Neural cell (in vitro differentiated cells): ENCODE measurements at regions not wholly inside any gene's neighbourhood (a gene's known extent, or its start where the extent isn't known, plus 50 kb on each side); places are given as distances from the start of the nearest gene placed in this dataset.

ENCODE experiments used
- H2AFZ ChIP-seq: fragments of 200-600, 300-800 bp; sonication (generic), shearing (Covaris generic); 2 replicates; pipeline ENCODE4 v1.6.0; 2014; ENCODE audit warnings: low read depth, mild to moderate bottlenecking, antibody characterized with exemption, low read length, moderate library complexity
- H3F3A ChIP-seq: fragments of 200-600 bp; shearing (Covaris generic); 2 replicates; pipeline ENCODE4 v1.6.1; 2016; ENCODE audit warnings: mild to moderate bottlenecking, moderate library complexity, mixed read lengths, antibody characterized with exemption, low read length; ENCODE audit not compliant: insufficient read depth, poor library complexity, severe bottlenecking
- H3K27ac ChIP-seq: fragments of 200-600, 300-800 bp; sonication (generic), shearing (Covaris generic); 2 replicates; pipeline ENCODE4 v1.5.1; 2014; ENCODE audit warnings: mild to moderate bottlenecking, low read length, moderate library complexity
- H3K27me3 ChIP-seq: fragments of 300-800, 200-600 bp; sonication (generic), shearing (Covaris generic); 2 replicates; pipeline ENCODE4 v1.6.0; 2014; ENCODE audit warnings: mild to moderate bottlenecking, low read depth, low read length, moderate library complexity; ENCODE audit not compliant: insufficient read depth
- H3K36me3 ChIP-seq: fragments of 300-800, 200-600 bp; sonication (generic), shearing (Covaris generic); 2 replicates; pipeline ENCODE4 v1.5.1; 2014; ENCODE audit warnings: mild to moderate bottlenecking, antibody characterized with exemption, low read length, moderate library complexity; ENCODE audit not compliant: insufficient read depth
- H3K4me2 ChIP-seq: fragments of 300-800, 200-600 bp; sonication (generic), shearing (Covaris generic); 2 replicates; pipeline ENCODE4 v1.6.0; 2014; ENCODE audit warnings: mild to moderate bottlenecking, low read length
- H3K4me3 ChIP-seq: fragments of 300-800, 200-600 bp; sonication (generic), shearing (Covaris generic); 2 replicates; pipeline ENCODE4 v1.5.1; 2014; ENCODE audit warnings: mild to moderate bottlenecking, low read length, moderate library complexity
- H3K79me2 ChIP-seq: fragments of 200-600 bp; shearing (Covaris generic); replicated peaks from 2 replicates; pipeline ENCODE4 v1.6.0; 2014; ENCODE audit warnings: mild to moderate bottlenecking, low read length, moderate library complexity; ENCODE audit not compliant: insufficient read depth
- H3K9ac ChIP-seq: fragments of 300-800, 200-600 bp; sonication (generic), shearing (Covaris generic); 2 replicates; pipeline ENCODE4 v1.6.1; 2016; ENCODE audit warnings: mild to moderate bottlenecking, low read length, mixed read lengths
- H3K9me2 ChIP-seq: fragments of 200-600 bp; shearing (Covaris generic); 2 replicates; pipeline ENCODE4 v1.6.1; 2016; ENCODE audit warnings: mild to moderate bottlenecking, low read length, mixed read lengths; ENCODE audit not compliant: insufficient read depth
- H3K9me3 ChIP-seq: fragments of 200-600, 300-800 bp; sonication (generic), shearing (Covaris generic); 2 replicates; pipeline ENCODE4 v1.6.1; 2016; ENCODE audit warnings: mild to moderate bottlenecking, mixed run types, low read length, moderate library complexity, mixed read lengths
- H4K20me1 ChIP-seq: fragments of 200-600 bp; shearing (Covaris generic); 2 replicates; pipeline ENCODE4 v1.6.1; 2016; ENCODE audit warnings: mild to moderate bottlenecking, mixed run types; ENCODE audit not compliant: insufficient read depth
- EP300 ChIP-seq: fragments of 450-650 bp; conservative IDR thresholded peaks from 2 replicates; pipeline ENCODE4 v1.6.1; 2014; ENCODE audit warnings: antibody characterized with exemption, mild to moderate bottlenecking, moderate library complexity; ENCODE audit not compliant: poor library complexity, severe bottlenecking
- EZH2 ChIP-seq: fragments of 200-600, 300-800 bp; shearing (Covaris generic), sonication (generic); IDR thresholded peaks from 2 replicates; pipeline ENCODE4 v1.6.1; 2014; ENCODE audit warnings: antibody characterized with exemption, low read length, borderline replicate concordance, mild to moderate bottlenecking; ENCODE audit not compliant: insufficient read depth, poor library complexity, severe bottlenecking
- MXI1 ChIP-seq: fragments of 450-650 bp; conservative IDR thresholded peaks from 2 replicates; pipeline ENCODE4 v1.6.1; 2014; ENCODE audit warnings: antibody characterized with exemption, mild to moderate bottlenecking; ENCODE audit not compliant: poor library complexity, severe bottlenecking
- POLR2AphosphoS5 ChIP-seq: IDR thresholded peaks from 2 replicates; pipeline ENCODE4 v1.6.1; 2012
- RAD21 ChIP-seq: fragments of 450-650 bp; conservative IDR thresholded peaks from 2 replicates; pipeline ENCODE4 v1.6.1; 2014; ENCODE audit warnings: antibody characterized with exemption, mild to moderate bottlenecking, moderate library complexity
- REST ChIP-seq: IDR thresholded peaks from 2 replicates; pipeline ENCODE4 v1.6.1; 2012; ENCODE audit warnings: borderline replicate concordance
- SMC3 ChIP-seq: fragments of 450-650 bp; conservative IDR thresholded peaks from 2 replicates; pipeline ENCODE4 v1.6.1; 2014; ENCODE audit warnings: antibody characterized with exemption, mild to moderate bottlenecking, moderate library complexity; ENCODE audit not compliant: poor library complexity
- TAF1 ChIP-seq: IDR thresholded peaks from 2 replicates; pipeline ENCODE4 v1.6.1; 2012; ENCODE audit warnings: low read depth
- TF ChIP-seq, protein P1 (sequence below): fragments of 450-650 bp; IDR thresholded peaks from 2 replicates; pipeline ENCODE4 v1.5.1; 2014; ENCODE audit warnings: antibody characterized with exemption, mild to moderate bottlenecking, moderate library complexity; ENCODE audit not compliant: poor library complexity, severe bottlenecking

DNA sequence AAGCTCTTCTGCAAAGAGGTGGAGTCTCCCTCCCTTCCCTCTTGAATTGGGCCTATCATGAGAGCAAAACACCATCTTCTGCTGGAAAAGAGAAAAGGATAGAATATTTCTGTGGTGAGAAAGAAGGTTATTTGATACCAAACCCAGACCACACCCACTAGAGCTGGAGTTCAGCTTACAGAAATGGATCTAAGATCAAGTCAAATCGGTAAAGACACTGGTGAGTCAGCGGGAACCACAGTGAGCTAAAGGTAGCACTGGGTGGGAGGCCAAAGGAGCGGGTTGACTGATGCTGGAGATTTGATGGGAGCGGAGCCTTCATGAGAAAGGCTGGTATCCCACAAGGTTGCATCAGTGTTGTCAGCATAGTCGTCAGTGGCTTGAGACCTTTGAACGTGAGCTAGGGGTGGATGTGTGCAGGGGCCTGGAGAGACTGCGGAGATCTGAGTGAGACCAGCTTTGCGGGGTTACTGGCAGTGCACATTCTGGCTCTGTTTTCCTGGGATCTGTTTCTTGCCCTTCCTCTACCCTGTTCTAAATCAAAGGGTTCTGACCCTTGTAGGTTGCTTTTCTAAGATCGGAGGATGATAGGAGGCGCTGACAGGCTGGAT lies 106.4 kb upstream of the SCOC start:
- Histone ChIP-seq H2AFZ (no peak overlapping the region), H3F3A (no peaks in the 10 kb centered on the region), H3K27ac (no peak overlapping the region), H3K27me3 (no peaks in the 10 kb centered on the region), H3K4me2 (no peak overlapping the region), H3K4me3 (no peak overlapping the region), H3K36me3 (no peaks in the 10 kb centered on the region), H3K9me2 (no peaks in the 10 kb centered on the region), H4K20me1 (no peaks in the 10 kb centered on the region), H3K79me2 (no peaks in the 10 kb centered on the region), H3K9ac (no peak overlapping the region), H3K9me3 (no peaks in the 10 kb centered on the region)
- TF ChIP-seq TAF1 (no peak), EP300 (no peak), POLR2AphosphoS5 (no peak), REST (no peak), MXI1 (no peak), RAD21 (no peak), SMC3 (no peak), EZH2 (no peak)
- TF ChIP-seq, protein P1, sequence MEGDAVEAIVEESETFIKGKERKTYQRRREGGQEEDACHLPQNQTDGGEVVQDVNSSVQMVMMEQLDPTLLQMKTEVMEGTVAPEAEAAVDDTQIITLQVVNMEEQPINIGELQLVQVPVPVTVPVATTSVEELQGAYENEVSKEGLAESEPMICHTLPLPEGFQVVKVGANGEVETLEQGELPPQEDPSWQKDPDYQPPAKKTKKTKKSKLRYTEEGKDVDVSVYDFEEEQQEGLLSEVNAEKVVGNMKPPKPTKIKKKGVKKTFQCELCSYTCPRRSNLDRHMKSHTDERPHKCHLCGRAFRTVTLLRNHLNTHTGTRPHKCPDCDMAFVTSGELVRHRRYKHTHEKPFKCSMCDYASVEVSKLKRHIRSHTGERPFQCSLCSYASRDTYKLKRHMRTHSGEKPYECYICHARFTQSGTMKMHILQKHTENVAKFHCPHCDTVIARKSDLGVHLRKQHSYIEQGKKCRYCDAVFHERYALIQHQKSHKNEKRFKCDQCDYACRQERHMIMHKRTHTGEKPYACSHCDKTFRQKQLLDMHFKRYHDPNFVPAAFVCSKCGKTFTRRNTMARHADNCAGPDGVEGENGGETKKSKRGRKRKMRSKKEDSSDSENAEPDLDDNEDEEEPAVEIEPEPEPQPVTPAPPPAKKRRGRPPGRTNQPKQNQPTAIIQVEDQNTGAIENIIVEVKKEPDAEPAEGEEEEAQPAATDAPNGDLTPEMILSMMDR, result no peak

DNA sequence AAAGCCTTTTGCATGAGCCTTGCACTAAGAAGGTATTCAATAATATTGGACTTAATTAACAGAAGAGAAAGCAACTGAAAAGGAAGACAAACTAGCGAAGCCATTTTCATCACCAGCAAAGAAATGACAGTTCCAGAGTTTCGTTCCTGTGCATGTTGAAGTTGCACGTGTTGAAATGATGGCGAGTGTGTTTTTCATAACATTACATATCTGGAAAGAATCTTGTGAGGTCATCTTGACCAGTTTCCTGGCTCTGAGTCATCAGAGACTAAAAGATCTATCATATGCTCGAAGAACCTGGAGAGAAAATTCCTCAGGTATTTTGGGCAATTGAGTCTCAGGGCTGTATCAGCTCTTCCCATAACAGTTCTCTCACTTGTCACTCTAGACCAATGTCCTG lies 106.2 kb upstream of the MAML3 start:
- Histone ChIP-seq H3K4me3 (no peak overlapping the region), H3K4me2 (no peak overlapping the region), H3K9ac (no peak overlapping the region)

More for the DNA sequence above, 106.2 kb upstream of the MAML3 start:
- Histone ChIP-seq H3K27me3 (no peaks in the 10 kb centered on the region), H3K27ac (no peak overlapping the region), H3K36me3 (no peaks in the 10 kb centered on the region), H3K9me2 (no peaks in the 10 kb centered on the region), H3F3A (no peaks in the 10 kb centered on the region), H2AFZ (no peak overlapping the region), H4K20me1 (no peaks in the 10 kb centered on the region), H3K9me3 (no peaks in the 10 kb centered on the region), H3K79me2 (no peaks in the 10 kb centered on the region)
- TF ChIP-seq, protein P1, result no peak
- TF ChIP-seq EP300, result no peak
- no peak for TF ChIP-seq EZH2
- no peak for TF ChIP-seq MXI1
- no peak for TF ChIP-seq SMC3
- TF ChIP-seq RAD21, result no peak
- TF ChIP-seq TAF1, result no peak
- no peak for TF ChIP-seq REST
- no peak for TF ChIP-seq POLR2AphosphoS5
